OCI-LY1 (cell line): ENCODE measurements at regions not wholly inside any gene's neighbourhood (a gene's known extent, or its start where the extent isn't known, plus 50 kb on each side); places are given as distances from the start of the nearest gene placed in this dataset.

ENCODE experiments used
- H2AFZ ChIP-seq: fragments of 200-600 bp; sonication (generic), shearing (Covaris generic); 2 replicates; pipeline ENCODE4 v1.6.0; 2014; ENCODE audit warnings: antibody characterized with exemption, mild to moderate bottlenecking, low read length
- H3F3A ChIP-seq: fragments of 200-600 bp; sonication (generic), shearing (Covaris generic); 2 replicates; pipeline ENCODE4 v1.6.0; 2014; ENCODE audit warnings: mild to moderate bottlenecking, antibody characterized with exemption, low read length, moderate library complexity; ENCODE audit not compliant: insufficient read depth
- H3K27ac ChIP-seq: fragments of 200-600 bp; sonication (generic); 2 replicates; pipeline ENCODE4 v1.5.1; 2014; ENCODE audit warnings: low read length, mixed run types, mild to moderate bottlenecking, low read depth; ENCODE audit not compliant: poor library complexity, severe bottlenecking
- H3K27me3 ChIP-seq: fragments of 200-600 bp; sonication (generic); 2 replicates; pipeline ENCODE4 v1.6.0; 2014; ENCODE audit warnings: antibody characterized with exemption, mild to moderate bottlenecking, low read length, moderate library complexity; ENCODE audit not compliant: insufficient read depth
- H3K36me3 ChIP-seq: fragments of 200-600 bp; sonication (generic); 2 replicates; pipeline ENCODE4 v1.6.1; 2014; ENCODE audit warnings: mild to moderate bottlenecking, antibody characterized with exemption, low read length, moderate library complexity, mixed read lengths; ENCODE audit not compliant: insufficient read depth
- H3K4me1 ChIP-seq: fragments of 200-600 bp; sonication (generic); 2 replicates; pipeline ENCODE4 v1.5.1; 2014; ENCODE audit warnings: mild to moderate bottlenecking, low read length, moderate library complexity; ENCODE audit not compliant: insufficient read depth, severe bottlenecking
- H3K4me2 ChIP-seq: fragments of 200-600 bp; sonication (generic), shearing (Covaris generic); 2 replicates; pipeline ENCODE4 v1.6.1; 2014; ENCODE audit warnings: low read length
- H3K4me3 ChIP-seq: fragments of 200-600 bp; sonication (generic); 2 replicates; pipeline ENCODE4 v1.5.1; 2014; ENCODE audit warnings: low read length, low read depth, mild to moderate bottlenecking, mixed read lengths; ENCODE audit not compliant: poor library complexity, severe bottlenecking
- H3K79me2 ChIP-seq: fragments of 200-600 bp; shearing (Covaris generic); 2 replicates; pipeline ENCODE4 v1.6.1; 2016; ENCODE audit warnings: mixed run types, low read length, mixed read lengths; ENCODE audit not compliant: insufficient read depth
- H3K9ac ChIP-seq: fragments of 200-600 bp; sonication (generic), shearing (Covaris generic); 2 replicates; pipeline ENCODE4 v1.6.1; 2014; ENCODE audit warnings: mild to moderate bottlenecking, low read length, mixed read lengths
- H3K9me2 ChIP-seq: fragments of 200-600 bp; sonication (generic), shearing (Covaris generic); 2 replicates; pipeline ENCODE4 v1.6.1; 2014; ENCODE audit warnings: low read depth, mild to moderate bottlenecking, low read length, mixed read lengths
- H3K9me3 ChIP-seq: fragments of 200-600 bp; shearing (Covaris generic); 2 replicates; pipeline ENCODE4 v1.6.1; 2014; ENCODE audit warnings: low read length, mixed read lengths
- H4K20me1 ChIP-seq: fragments of 200-600 bp; sonication (generic), shearing (Covaris generic); 2 replicates; pipeline ENCODE4 v1.6.0; 2016; ENCODE audit warnings: mild to moderate bottlenecking, low read length; ENCODE audit not compliant: insufficient read depth
- CTCF ChIP-seq: fragments of 200-600 bp; sonication (generic), shearing (Covaris generic); IDR thresholded peaks from 2 replicates; pipeline ENCODE4 v1.5.1; 2017; ENCODE audit warnings: mild to moderate bottlenecking, antibody characterized with exemption, low read length, moderate library complexity, mixed read lengths
- EZH2 ChIP-seq: fragments of 200-600 bp; sonication (generic), shearing (Covaris generic); IDR thresholded peaks from 2 replicates; pipeline ENCODE4 v1.8.0; 2017; ENCODE audit warnings: borderline replicate concordance, mixed run types, mild to moderate bottlenecking, antibody characterized with exemption, low read length, moderate library complexity, mixed read lengths

GRCh38 chr5:3786891-3787430 lies 191.3 kb downstream of the IRX1 start:
- H3K79me2 ChIP-seq, result no peaks in the 10 kb centered on the region
- H3K9me3 ChIP-seq, result no peaks in the 10 kb centered on the region
- H3K4me2 ChIP-seq, result no peak overlapping the region
- H2AFZ ChIP-seq, result no peak overlapping the region
- H4K20me1 ChIP-seq, result no peaks in the 10 kb centered on the region
- H3K4me1 ChIP-seq, result no peaks in the 10 kb centered on the region
- H3K36me3 ChIP-seq, result no peaks in the 10 kb centered on the region
- no peaks in the 10 kb centered on the region for H3F3A ChIP-seq
- TF ChIP-seq CTCF (no peak), EZH2 (no peak)
- no peak overlapping the region for H3K4me3 ChIP-seq
- H3K9ac ChIP-seq, result no peak overlapping the region
- no peak overlapping the region for H3K27ac ChIP-seq
- H3K9me2 ChIP-seq, result no peaks in the 10 kb centered on the region
- H3K27me3 ChIP-seq, result no peaks in the 10 kb centered on the region

GRCh38 chr5:3787604-3788003 lies 192.0 kb downstream of the IRX1 start:
- TF ChIP-seq EZH2 (no peak), CTCF (no peak)
- H4K20me1 ChIP-seq, result no peaks in the 10 kb centered on the region
- no peak overlapping the region for H3K4me2 ChIP-seq
- no peak overlapping the region for H3K4me3 ChIP-seq
- no peak overlapping the region for H3K27ac ChIP-seq
- H3K4me1 ChIP-seq, result no peaks in the 10 kb centered on the region
- H2AFZ ChIP-seq, result no peak overlapping the region
- no peaks in the 10 kb centered on the region for H3K9me2 ChIP-seq
- no peaks in the 10 kb centered on the region for H3F3A ChIP-seq
- no peaks in the 10 kb centered on the region for H3K27me3 ChIP-seq
- H3K36me3 ChIP-seq, result no peaks in the 10 kb centered on the region
- no peaks in the 10 kb centered on the region for H3K9me3 ChIP-seq
- H3K79me2 ChIP-seq, result no peaks in the 10 kb centered on the region
- no peak overlapping the region for H3K9ac ChIP-seq

GRCh38 chr5:3789519-3790193 lies 194.0 kb downstream of the IRX1 start:
- Histone ChIP-seq H3K4me1 (no peaks in the 10 kb centered on the region), H3K4me3 (no peak overlapping the region), H3K27ac (no peak overlapping the region), H3F3A (no peaks in the 10 kb centered on the region), H4K20me1 (no peaks in the 10 kb centered on the region), H2AFZ (no peak overlapping the region), H3K27me3 (no peaks in the 10 kb centered on the region), H3K36me3 (no peaks in the 10 kb centered on the region), H3K9ac (no peak overlapping the region), H3K4me2 (no peak overlapping the region), H3K79me2 (no peaks in the 10 kb centered on the region), H3K9me2 (no peaks in the 10 kb centered on the region), H3K9me3 (no peaks in the 10 kb centered on the region)
- TF ChIP-seq EZH2, result no peak
- TF ChIP-seq CTCF, result no peak
